ENCODE measurements at regions not wholly inside any gene's neighbourhood (a gene's known extent, or its start where the extent isn't known, plus 50 kb on each side); places are given as distances from the start of the nearest gene placed in this dataset.

GRCh38 chr20:39165099-39165498, 203.0 kb downstream of the DHX35 start:
- no peak for DNase-seq (ENCODE audit: low read depth, low spot score)

- DNase-seq (ENCODE audit: low read depth, low spot score) = no peak
These were observed 202.5 kb downstream of the DHX35 start for GRCh38 chr20:39164642-39165041.

GRCh38 chr20:39163993-39164392, 201.8 kb downstream of the DHX35 start:
- DNase-seq (ENCODE audit: low read depth, low spot score) = no peak

GRCh38 chr20:39161900-39162299, 199.8 kb downstream of the DHX35 start:
- DNase-seq (ENCODE audit: low read depth, low spot score) = no peak

GRCh38 chr20:39155971-39156370, 193.8 kb downstream of the DHX35 start:
- no peak for DNase-seq (ENCODE audit: low read depth, low spot score)

- DNase-seq (ENCODE audit: low read depth, low spot score) = no peak
These were observed 190.6 kb downstream of the DHX35 start for GRCh38 chr20:39152742-39153141.

- no peak for DNase-seq (ENCODE audit: low read depth, low spot score)
These were observed 190.0 kb downstream of the DHX35 start for GRCh38 chr20:39152126-39152525.

GRCh38 chr20:39150501-39150900, 188.4 kb downstream of the DHX35 start:
- DNase-seq (ENCODE audit: low read depth, low spot score) = no peak

- peak; percentile 33 for DNase-seq (ENCODE audit: low read depth, low spot score)
These were observed 184.2 kb downstream of the DHX35 start for GRCh38 chr20:39146394-39146793.

GRCh38 chr20:39145921-39146320, 183.8 kb downstream of the DHX35 start:
- no peak for DNase-seq (ENCODE audit: low read depth, low spot score)

- no peak for DNase-seq (ENCODE audit: low read depth, low spot score)
These were observed 182.6 kb downstream of the DHX35 start for GRCh38 chr20:39144757-39145156.

GRCh38 chr20:39142407-39143096, 180.4 kb downstream of the DHX35 start:
- no peak for DNase-seq (ENCODE audit: low read depth, low spot score)

- DNase-seq (ENCODE audit: low read depth, low spot score) = no peak
These were observed 175.2 kb downstream of the DHX35 start for GRCh38 chr20:39137299-39137698.

GRCh38 chr20:39136798-39137197, 174.7 kb downstream of the DHX35 start:
- no peak for DNase-seq (ENCODE audit: low read depth, low spot score)

- DNase-seq (ENCODE audit: low read depth, low spot score) = no peak
These were observed 173.9 kb downstream of the DHX35 start for GRCh38 chr20:39135885-39136544.

GRCh38 chr20:39133201-39133600, 171.1 kb downstream of the DHX35 start:
- DNase-seq (ENCODE audit: low read depth, low spot score) = no peak

- no peak for DNase-seq (ENCODE audit: low read depth, low spot score)
These were observed 170.4 kb downstream of the DHX35 start for GRCh38 chr20:39132511-39132910.

- no peak for DNase-seq (ENCODE audit: low read depth, low spot score)
These were observed 169.9 kb downstream of the DHX35 start for GRCh38 chr20:39132093-39132492.

- no peak for DNase-seq (ENCODE audit: low read depth, low spot score)
These were observed 168.5 kb downstream of the DHX35 start for GRCh38 chr20:39130627-39131026.

GRCh38 chr20:39129523-39129922, 167.4 kb downstream of the DHX35 start:
- no peak for DNase-seq (ENCODE audit: low read depth, low spot score)

- DNase-seq (ENCODE audit: low read depth, low spot score) = no peak
These were observed 161.9 kb downstream of the DHX35 start for GRCh38 chr20:39124064-39124463.

- no peak for DNase-seq (ENCODE audit: low read depth, low spot score)
These were observed 161.0 kb downstream of the DHX35 start for GRCh38 chr20:39123185-39123557.

GRCh38 chr20:39117491-39117890, 155.3 kb downstream of the DHX35 start:
- DNase-seq (ENCODE audit: low read depth, low spot score) = no peak

- DNase-seq (ENCODE audit: low read depth, low spot score) = no peak
These were observed 153.9 kb downstream of the DHX35 start for GRCh38 chr20:39116020-39116419.
